ENCODE measurements at regions not wholly inside any gene's neighbourhood (a gene's known extent, or its start where the extent isn't known, plus 50 kb on each side); places are given as distances from the start of the nearest gene placed in this dataset.

GRCh38 chr11:127203490-127203889, 202.9 kb upstream of the KIRREL3 start:
- no peak for TF ChIP-seq POLR2A (IDR thresholded peaks at IDR 0.05)
- no peak for TF ChIP-seq CTCF (IDR thresholded peaks at IDR 0.05)

Data from uterus (tissue), 2 donors.